Activated CD4-positive, alpha-beta T cell treated with anti-CD3 and anti-CD28 coated beads for 4 hours (primary cell): ENCODE measurements at regions not wholly inside any gene's neighbourhood (a gene's known extent, or its start where the extent isn't known, plus 50 kb on each side); places are given as distances from the start of the nearest gene placed in this dataset.

ENCODE experiments used
- DNase-seq, 2 donors: peaks; one replicate each; pipeline ENCODE4 v3.0.0-alpha.2; 2020

- DNase-seq, result no peak
Observed at GRCh38 chr4:85406185-85406584, 68.8 kb upstream of the ARHGAP24 start.

GRCh38 chr4:85407546-85407945 lies 67.4 kb upstream of the ARHGAP24 start:
- DNase-seq, result no peak

GRCh38 chr4:85408301-85408700 lies 66.6 kb upstream of the ARHGAP24 start:
- DNase-seq, result no peak

DNA sequence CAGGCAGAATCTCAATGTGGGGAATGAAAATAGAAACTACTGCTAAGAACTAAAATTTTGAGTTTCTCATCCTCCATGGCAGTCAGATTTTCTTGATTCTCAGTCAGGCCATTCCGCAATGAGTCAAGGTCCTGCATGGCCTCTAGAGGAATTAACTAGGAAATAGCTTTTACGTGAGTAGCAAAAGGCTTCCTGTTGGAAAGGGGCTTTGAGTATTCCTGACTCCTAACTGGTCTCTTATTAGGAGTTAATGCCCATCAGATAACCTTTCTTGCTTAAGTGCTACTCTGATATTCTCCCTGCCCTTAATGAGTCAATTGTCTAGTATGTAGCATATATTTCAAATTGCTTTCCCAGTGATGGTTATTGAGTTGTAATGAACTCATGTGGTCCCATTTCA lies 65.7 kb upstream of the ARHGAP24 start:
- no peak for DNase-seq

- no peak for DNase-seq
Observed at GRCh38 chr4:85411386-85411785, 63.6 kb upstream of the ARHGAP24 start.

GRCh38 chr4:85414972-85415371 lies 60.0 kb upstream of the ARHGAP24 start:
- no peak for DNase-seq

DNA sequence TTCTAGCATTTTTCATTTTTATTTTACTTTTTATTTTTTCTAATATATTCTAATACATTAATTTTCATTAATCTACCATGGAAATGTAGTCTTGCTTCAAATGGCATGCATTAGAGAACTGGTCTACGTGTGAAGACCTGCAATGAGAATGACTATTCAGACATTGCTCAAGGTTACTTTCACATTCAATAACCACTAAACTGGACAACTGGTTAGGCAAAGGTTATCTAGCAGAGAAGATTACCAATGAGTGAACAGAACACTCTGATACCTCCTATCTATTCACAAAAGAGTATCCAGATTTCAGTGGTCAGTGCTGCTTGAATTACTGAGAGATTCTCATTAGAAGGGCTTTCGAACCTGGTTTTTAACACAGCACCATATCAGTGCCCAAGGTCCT lies 58.9 kb upstream of the ARHGAP24 start:
- DNase-seq, result no peak

- DNase-seq, result no peak
Observed at GRCh38 chr4:85419103-85419502, 55.8 kb upstream of the ARHGAP24 start.

DNA sequence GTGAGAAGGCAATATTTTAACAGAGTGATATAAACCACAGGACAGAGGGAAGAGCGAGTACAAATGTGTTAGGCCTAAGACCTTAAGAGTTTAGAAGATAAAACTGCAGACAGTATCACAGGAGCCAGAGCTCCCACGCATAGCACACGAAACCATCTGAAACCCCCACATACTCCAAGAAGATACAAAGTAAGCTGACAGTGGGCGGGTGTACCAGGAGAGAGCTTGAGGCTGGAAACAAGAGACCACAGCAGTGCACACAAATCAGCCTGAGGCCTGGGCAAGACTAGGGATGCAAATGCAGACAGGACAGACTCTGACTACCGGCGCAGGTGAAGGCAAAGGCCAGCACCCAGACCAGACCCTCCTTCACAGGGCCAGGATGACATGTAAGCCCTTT lies 54.1 kb upstream of the ARHGAP24 start:
- DNase-seq, result no peak

DNA sequence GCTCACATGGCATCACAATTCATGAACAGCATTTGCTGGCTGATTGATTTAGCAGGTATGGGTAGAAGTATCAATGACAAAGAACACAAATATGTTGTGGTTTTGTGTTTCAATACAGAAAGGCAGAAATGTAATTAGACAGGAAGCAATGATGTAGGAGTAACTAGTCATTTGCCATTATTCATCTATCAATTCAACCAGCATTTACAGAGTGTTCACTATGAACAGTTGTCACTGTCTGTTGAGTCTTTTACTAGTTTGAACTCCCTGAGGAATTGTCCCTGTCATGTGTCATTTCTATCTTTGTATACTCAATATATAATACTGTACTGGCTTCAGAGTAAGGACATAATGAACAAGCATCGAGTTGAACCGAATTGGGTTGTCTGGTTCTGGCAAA lies 51.5 kb upstream of the ARHGAP24 start:
- no peak for DNase-seq
